ENCODE measurements at regions not wholly inside any gene's neighbourhood (a gene's known extent, or its start where the extent isn't known, plus 50 kb on each side); places are given as distances from the start of the nearest gene placed in this dataset.

- no peak for TF ChIP-seq TAF1 (IDR thresholded peaks at IDR 0.05; ENCODE audit: borderline replicate concordance, insufficient read depth, low read length)
- TF ChIP-seq POLR2AphosphoS5 (IDR thresholded peaks at IDR 0.05; ENCODE audit: low read depth, low read length): no peak
- TF ChIP-seq SIN3A (IDR thresholded peaks at IDR 0.05; ENCODE audit: borderline replicate concordance, insufficient read depth, low read length): no peak
- TF ChIP-seq FOXP2 (optimal IDR thresholded peaks at IDR 0.05; ENCODE audit: borderline replicate concordance, extremely low read depth, extremely low read length, insufficient read depth): no peak
- no peak for TF ChIP-seq REST (IDR thresholded peaks at IDR 0.05; ENCODE audit: insufficient read depth in 1 of 2, low read depth in 2 of 2, low read length in 2 of 2)
Measured at GRCh38 chr3:194995922-194996321, 275.0 kb downstream of the XXYLT1 start.

DNA sequence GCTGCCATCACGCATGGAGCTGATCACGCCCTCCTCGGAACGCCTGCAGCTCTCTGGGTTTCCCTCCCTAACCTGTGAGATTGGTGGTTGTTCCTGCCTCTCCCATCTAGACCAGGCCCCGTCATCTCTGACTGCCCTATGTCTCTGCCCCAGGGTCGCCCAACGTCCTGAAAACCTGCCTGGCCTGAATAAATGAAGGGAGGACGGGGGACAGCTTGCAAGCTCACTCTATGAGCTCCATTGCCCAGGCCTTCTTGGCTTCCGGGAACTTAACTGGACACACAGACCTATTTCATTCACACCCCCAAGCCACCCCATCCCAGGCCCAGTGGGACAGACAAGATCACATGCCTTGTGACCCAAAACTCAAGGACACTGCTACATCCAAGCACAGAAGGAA is 274.2 kb downstream of the XXYLT1 start:
- TF ChIP-seq REST (IDR thresholded peaks at IDR 0.05; ENCODE audit: insufficient read depth in 1 of 2, low read depth in 2 of 2, low read length in 2 of 2) (no peak), FOXP2 (optimal IDR thresholded peaks at IDR 0.05; ENCODE audit: borderline replicate concordance, extremely low read depth, extremely low read length, insufficient read depth) (no peak), SIN3A (IDR thresholded peaks at IDR 0.05; ENCODE audit: borderline replicate concordance, insufficient read depth, low read length) (no peak)

GRCh38 chr3:194998417-194998816 is 272.5 kb downstream of the XXYLT1 start:
- TF ChIP-seq SIN3A (IDR thresholded peaks at IDR 0.05; ENCODE audit: borderline replicate concordance, insufficient read depth, low read length) (no peak), TAF1 (IDR thresholded peaks at IDR 0.05; ENCODE audit: borderline replicate concordance, insufficient read depth, low read length) (no peak), REST (IDR thresholded peaks at IDR 0.05; ENCODE audit: insufficient read depth in 1 of 2, low read depth in 2 of 2, low read length in 2 of 2) (no peak), FOXP2 (optimal IDR thresholded peaks at IDR 0.05; ENCODE audit: borderline replicate concordance, extremely low read depth, extremely low read length, insufficient read depth) (no peak), POLR2AphosphoS5 (IDR thresholded peaks at IDR 0.05; ENCODE audit: low read depth, low read length) (no peak)

- no peak for TF ChIP-seq POLR2AphosphoS5 (IDR thresholded peaks at IDR 0.05; ENCODE audit: low read depth, low read length)
- no peak for TF ChIP-seq SIN3A (IDR thresholded peaks at IDR 0.05; ENCODE audit: borderline replicate concordance, insufficient read depth, low read length)
- no peak for TF ChIP-seq TAF1 (IDR thresholded peaks at IDR 0.05; ENCODE audit: borderline replicate concordance, insufficient read depth, low read length)
- no peak for TF ChIP-seq FOXP2 (optimal IDR thresholded peaks at IDR 0.05; ENCODE audit: borderline replicate concordance, extremely low read depth, extremely low read length, insufficient read depth)
- TF ChIP-seq REST (IDR thresholded peaks at IDR 0.05; ENCODE audit: insufficient read depth in 1 of 2, low read depth in 2 of 2, low read length in 2 of 2): no peak
Measured at GRCh38 chr3:194998948-194999347, 272.0 kb downstream of the XXYLT1 start.

- TF ChIP-seq POLR2AphosphoS5 (IDR thresholded peaks at IDR 0.05; ENCODE audit: low read depth, low read length): no peak
- TF ChIP-seq FOXP2 (optimal IDR thresholded peaks at IDR 0.05; ENCODE audit: borderline replicate concordance, extremely low read depth, extremely low read length, insufficient read depth): no peak
- TF ChIP-seq REST (IDR thresholded peaks at IDR 0.05; ENCODE audit: insufficient read depth in 1 of 2, low read depth in 2 of 2, low read length in 2 of 2): no peak
- TF ChIP-seq TAF1 (IDR thresholded peaks at IDR 0.05; ENCODE audit: borderline replicate concordance, insufficient read depth, low read length): no peak
- TF ChIP-seq SIN3A (IDR thresholded peaks at IDR 0.05; ENCODE audit: borderline replicate concordance, insufficient read depth, low read length): no peak
Measured at GRCh38 chr3:194999491-194999890, 271.5 kb downstream of the XXYLT1 start.

Data from PFSK-1 (cell line).